ENCODE measurements at regions not wholly inside any gene's neighbourhood (a gene's known extent, or its start where the extent isn't known, plus 50 kb on each side); places are given as distances from the start of the nearest gene placed in this dataset.

DNA sequence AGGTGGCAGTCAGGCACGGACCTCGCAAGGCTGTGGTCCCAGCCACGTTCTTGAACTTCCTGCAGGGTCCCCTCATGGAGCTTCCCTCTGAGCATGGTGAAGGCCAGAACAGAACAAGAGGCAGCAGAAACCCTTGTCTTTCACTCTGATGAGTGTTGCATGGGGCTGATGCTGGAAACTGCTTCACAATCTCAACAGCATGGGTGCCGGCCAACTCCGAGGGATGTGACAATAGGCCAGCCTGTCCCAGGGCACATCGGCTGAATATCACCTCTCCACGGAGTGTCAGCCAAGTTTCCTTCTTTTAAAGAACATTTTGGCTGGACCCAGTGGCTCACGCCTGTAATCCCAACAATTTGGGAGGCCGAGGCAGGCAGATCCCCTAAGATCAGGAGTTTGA lies 173.9 kb downstream of the FOXO1 start:
- no peak for DNase-seq

- no peak for DNase-seq
Observed at GRCh38 chr13:40494513-40494912, 171.9 kb downstream of the FOXO1 start.

- no peak for DNase-seq
Observed at GRCh38 chr13:40494946-40495620, 171.4 kb downstream of the FOXO1 start.

DNA sequence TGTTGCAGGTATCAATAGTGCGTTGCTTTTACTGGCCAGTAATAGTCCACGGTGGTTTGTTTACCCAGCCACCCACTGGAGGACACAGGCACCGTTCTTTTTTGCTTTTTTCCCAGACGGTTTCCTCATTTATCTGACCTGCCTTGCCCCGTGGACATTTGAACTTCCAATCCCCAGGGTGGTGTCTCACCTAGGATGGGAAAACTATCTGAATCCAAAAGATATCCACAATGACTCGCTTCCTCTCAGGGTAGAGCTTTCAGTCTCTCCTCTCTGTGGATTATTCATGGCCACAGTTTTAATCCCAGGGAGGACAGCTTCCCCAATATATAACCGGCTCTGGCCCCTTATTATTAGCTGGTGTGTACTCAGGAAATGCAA lies 170.8 kb downstream of the FOXO1 start:
- no peak for DNase-seq

- DNase-seq: no peak
Observed at GRCh38 chr13:40496035-40496810, 170.2 kb downstream of the FOXO1 start.

DNA sequence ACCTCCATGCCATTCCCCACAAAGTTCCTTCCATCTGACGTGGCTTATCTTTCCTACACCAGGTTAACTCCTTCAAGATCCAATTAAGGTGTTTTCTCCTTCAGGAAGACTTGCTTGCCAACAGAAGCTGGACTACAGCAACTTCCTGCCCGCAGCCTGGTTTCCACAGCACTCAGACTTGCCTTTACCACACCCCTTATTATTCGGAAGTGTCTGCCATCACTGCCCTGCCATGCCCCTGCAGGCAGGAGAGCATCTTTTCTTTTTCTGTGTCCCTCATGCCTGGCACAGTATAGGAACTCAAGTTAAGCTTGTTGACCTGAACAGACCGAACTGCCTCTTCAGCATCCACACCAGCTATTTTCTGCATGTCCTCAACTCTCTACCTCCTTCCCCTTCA lies 168.0 kb downstream of the FOXO1 start:
- DNase-seq: no peak

DNA sequence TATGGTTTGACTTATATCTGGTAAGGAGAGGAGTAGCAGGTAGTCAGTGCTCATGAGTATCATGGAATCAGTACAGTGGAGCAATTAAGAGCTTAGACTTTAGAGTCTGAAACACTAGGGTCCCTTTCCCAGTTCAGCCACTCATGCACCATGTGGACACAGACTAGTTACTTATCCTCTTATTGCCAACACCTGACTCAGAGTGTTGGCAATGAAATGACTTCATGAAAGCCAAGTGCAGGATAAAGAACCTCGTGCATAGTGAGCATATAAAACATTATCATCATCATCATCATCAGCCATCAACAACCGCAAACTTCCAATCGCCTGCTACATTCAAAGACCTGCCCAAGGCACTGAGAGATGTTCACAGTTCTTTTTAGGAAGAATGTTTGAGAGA lies 164.2 kb downstream of the FOXO1 start:
- no peak for DNase-seq

DNA sequence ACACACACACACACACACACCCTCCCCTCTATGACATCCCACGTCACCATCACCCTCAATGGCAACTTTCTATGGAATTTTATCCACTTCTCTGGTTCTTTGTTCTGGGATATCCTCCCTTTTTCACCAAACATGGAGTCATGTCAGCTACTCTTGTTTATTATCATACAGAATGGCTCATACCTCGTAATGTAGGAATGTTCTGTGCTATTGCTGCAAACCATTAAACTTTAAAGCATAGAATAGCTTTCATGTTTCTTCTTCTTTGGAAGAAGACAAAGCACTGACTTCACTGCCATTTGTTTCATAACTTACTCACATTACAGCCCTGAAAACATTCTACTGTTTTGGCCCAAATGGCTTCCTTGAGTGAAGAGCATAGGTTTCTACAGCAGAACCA lies 163.4 kb downstream of the FOXO1 start:
- DNase-seq: no peak

DNA sequence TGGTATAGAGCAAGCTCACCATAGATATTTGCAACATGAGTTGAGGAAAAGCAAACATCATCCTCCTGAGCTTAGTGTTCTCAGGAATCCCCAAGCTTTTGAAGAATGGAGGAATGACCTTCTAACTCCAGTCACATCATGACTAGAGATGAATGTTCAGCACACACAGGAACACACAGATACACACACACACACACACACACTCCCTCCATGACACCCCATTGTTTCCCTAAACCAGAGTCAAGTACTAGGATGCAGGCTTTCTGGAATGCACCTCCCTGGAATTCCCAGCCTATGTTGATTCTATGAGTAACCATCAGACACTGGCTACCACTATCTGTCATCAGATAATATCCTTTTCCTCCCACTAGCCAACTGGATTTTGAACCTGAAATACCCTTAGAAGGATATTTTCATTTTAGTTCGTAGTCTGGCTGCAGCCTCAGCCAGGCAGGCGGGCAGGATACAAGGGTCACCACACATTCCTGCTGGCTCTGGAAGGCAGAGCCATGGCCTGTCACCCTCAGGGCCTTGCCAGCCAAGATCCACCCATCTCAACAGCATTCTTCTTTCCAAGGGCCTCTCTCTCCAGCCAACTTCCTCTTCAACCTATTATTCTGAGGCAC lies 162.4 kb downstream of the FOXO1 start:
- DNase-seq: no peak

DNA sequence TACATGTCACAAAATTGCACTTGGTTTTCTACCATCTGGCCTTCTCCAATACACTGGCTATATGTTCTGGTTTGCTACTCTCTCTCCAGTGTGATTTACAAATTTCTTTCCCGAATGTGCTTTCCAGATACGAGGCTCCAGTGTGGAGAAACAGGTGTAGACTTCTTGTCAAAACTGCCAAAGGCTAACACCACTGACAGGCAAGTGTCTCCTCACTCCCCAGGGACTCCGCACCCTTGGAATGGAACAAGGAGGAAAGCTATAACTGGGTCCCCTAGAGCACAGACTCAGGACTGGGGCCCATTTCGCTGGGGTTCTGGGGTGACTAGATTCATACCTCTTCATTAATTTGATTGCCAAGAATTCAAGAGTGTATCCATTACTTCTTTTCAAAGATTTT lies 161.8 kb downstream of the FOXO1 start:
- no peak for DNase-seq

DNA sequence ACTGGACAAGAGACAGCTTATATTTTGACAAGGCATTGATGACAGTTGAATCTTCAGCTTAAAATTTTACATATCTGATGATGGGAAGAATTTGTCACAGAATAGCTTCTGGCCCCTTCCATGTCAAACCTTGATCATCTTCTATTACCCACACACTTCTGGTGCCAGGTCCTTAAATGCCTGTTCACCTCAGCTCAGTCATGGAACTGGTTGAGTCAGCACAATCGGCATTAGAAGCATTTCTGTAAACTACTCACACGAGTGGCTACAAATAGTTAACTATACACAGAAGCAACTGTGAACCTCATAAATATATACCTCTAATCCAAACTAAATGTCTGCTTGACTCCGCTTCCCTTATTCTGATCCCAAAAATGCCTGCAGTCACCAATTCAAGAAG lies 161.2 kb downstream of the FOXO1 start:
- no peak for DNase-seq

All from NCI-H446 treated with DMSO at 0.1 percent for 48 hours (cell line).